HEK293 (cell line): ENCODE measurements at regions not wholly inside any gene's neighbourhood (a gene's known extent, or its start where the extent isn't known, plus 50 kb on each side); places are given as distances from the start of the nearest gene placed in this dataset.

Experiments used
- CTCF ChIA-PET: fragments of 350-600 bp; formaldehyde crosslinking; extraction: SDS; loops from one replicate; lab custom pipeline; 2021; ENCODE audit warnings: antibody characterized with exemption; lab: Yijun Ruan, JAX
- POLR2A ChIA-PET: fragments of 300-600 bp; formaldehyde crosslinking; extraction: SDS; loops from one replicate; lab custom pipeline; 2020; ENCODE audit warnings: antibody characterized with exemption, inconsistent platforms; lab: Yijun Ruan, JAX
- H3K27ac ChIP-seq: fragments of 200-500 bp; sonication (Bioruptor generic); 2 replicates; pipeline ENCODE4 v1.5.1; 2014; ENCODE audit warnings: low read depth, low read length, control low read depth, inconsistent platforms; ENCODE audit errors: extremely low read depth
- H3K36me3 ChIP-seq, 2 experiments: fragments of 200-500 bp in 1 of 2; sonication (Bioruptor generic) in 1 of 2; 1 replicate in 1 of 2; 2 replicates in 1 of 2; pipeline ENCODE4 v1.5.1; 2014 to 2017; ENCODE audit warnings: inconsistent platforms in 2 of 2, low read length in 2 of 2; ENCODE audit not compliant: control insufficient read depth in 2 of 2, insufficient read depth in 1 of 2
- H3K4me1 ChIP-seq: fragments of 200-500 bp; sonication (Bioruptor generic); 2 replicates; pipeline ENCODE4 v1.5.1; 2014; ENCODE audit warnings: mild to moderate bottlenecking, low read length, inconsistent platforms; ENCODE audit not compliant: control insufficient read depth, insufficient read depth
- H3K4me3 ChIP-seq: 2 replicates; pipeline ENCODE4 v1.5.1; 2011; ENCODE audit warnings: low read depth, mild to moderate bottlenecking, control low read depth, low read length, moderate library complexity
- H3K9me3 ChIP-seq: fragments of 200-500 bp; sonication (Bioruptor generic); 2 replicates; pipeline ENCODE4 v1.5.1; 2014; ENCODE audit warnings: low read depth, low read length, inconsistent platforms; ENCODE audit not compliant: control insufficient read depth, insufficient read depth
- ATF2 ChIP-seq: fragments of 450-650 bp; formaldehyde crosslinking; IDR thresholded peaks from 2 replicates; pipeline ENCODE4 v1.5.1; 2016; ENCODE audit warnings: missing biosample characterization, missing genetic modification characterization, low read depth
- EGR2 ChIP-seq: fragments of 450-650 bp; formaldehyde crosslinking; IDR thresholded peaks from 2 replicates; pipeline ENCODE4 v1.5.1; 2016; ENCODE audit warnings: low read depth, missing biosample characterization, missing genetic modification characterization
- KLF10 ChIP-seq: fragments of 450-650 bp; IDR thresholded peaks from 2 replicates; pipeline ENCODE4 v1.5.1; 2018; ENCODE audit warnings: missing biosample characterization, mild to moderate bottlenecking, missing genetic modification characterization
- REPIN1 ChIP-seq: fragments of 450-650 bp; formaldehyde crosslinking; IDR thresholded peaks from 2 replicates; pipeline ENCODE4 v1.5.1; 2017; ENCODE audit warnings: missing biosample characterization, missing genetic modification characterization, low read depth
- SCRT2 ChIP-seq: fragments of 450-650 bp; formaldehyde crosslinking; IDR thresholded peaks from 2 replicates; pipeline ENCODE4 v1.5.1; 2016; ENCODE audit warnings: missing biosample characterization, missing genetic modification characterization
- SP2 ChIP-seq: fragments of 450-650 bp; formaldehyde crosslinking; IDR thresholded peaks from 2 replicates; pipeline ENCODE4 v1.5.1; 2016; ENCODE audit warnings: missing biosample characterization, missing genetic modification characterization
- TCF7L2 ChIP-seq: IDR thresholded peaks from 2 replicates; pipeline ENCODE4 v1.6.1; 2011; ENCODE audit warnings: low read depth, mild to moderate bottlenecking, inconsistent platforms, low read length, moderate library complexity, borderline replicate concordance
- ZNF24 ChIP-seq: fragments of 450-650 bp; formaldehyde crosslinking; IDR thresholded peaks from 2 replicates; pipeline ENCODE4 v1.5.1; 2016; ENCODE audit warnings: missing biosample characterization, missing genetic modification characterization
- ZNF274 ChIP-seq, 2 experiments: fragments of 200-500 bp in 1 of 2; fragments of 450-650 bp in 1 of 2; sonication (Bioruptor generic) in 1 of 2; formaldehyde crosslinking in 1 of 2; IDR thresholded peaks; 2 replicates each; pipeline versions ENCODE4 v1.5.1 to v1.6.1; 2014 to 2016; ENCODE audit warnings: borderline replicate concordance in 1 of 2, inconsistent platforms in 1 of 2, low read length in 1 of 2, missing biosample characterization in 1 of 2, missing genetic modification characterization in 1 of 2
- ZNF37A ChIP-seq: fragments of 450-650 bp; IDR thresholded peaks from 2 replicates; pipeline ENCODE4 v1.5.1; 2018; ENCODE audit warnings: missing biosample characterization, missing genetic modification characterization
- ZNF416 ChIP-seq: fragments of 450-650 bp; formaldehyde crosslinking; IDR thresholded peaks from 2 replicates; pipeline ENCODE4 v1.5.1; 2016; ENCODE audit warnings: missing biosample characterization, missing genetic modification characterization
- ZNF449 ChIP-seq: fragments of 450-650 bp; formaldehyde crosslinking; IDR thresholded peaks from 2 replicates; pipeline ENCODE4 v1.5.1; 2017; ENCODE audit warnings: missing biosample characterization, mild to moderate bottlenecking, missing genetic modification characterization, moderate library complexity
- ZNF548 ChIP-seq: fragments of 450-650 bp; formaldehyde crosslinking; IDR thresholded peaks from 2 replicates; pipeline ENCODE4 v1.5.1; 2016; ENCODE audit warnings: missing biosample characterization, missing genetic modification characterization
- ZNF639 ChIP-seq: fragments of 450-650 bp; formaldehyde crosslinking; IDR thresholded peaks from 2 replicates; pipeline ENCODE4 v1.5.1; 2016; ENCODE audit warnings: missing biosample characterization, missing genetic modification characterization
- ZNF660 ChIP-seq: fragments of 450-650 bp; IDR thresholded peaks from 2 replicates; pipeline ENCODE4 v1.5.1; 2018; ENCODE audit warnings: missing biosample characterization, mild to moderate bottlenecking, missing genetic modification characterization
- ZNF707 ChIP-seq: fragments of 450-650 bp; formaldehyde crosslinking; IDR thresholded peaks from 2 replicates; pipeline ENCODE4 v1.5.1; 2016; ENCODE audit warnings: missing biosample characterization, missing genetic modification characterization
- ZNF777 ChIP-seq: fragments of 450-650 bp; formaldehyde crosslinking; IDR thresholded peaks from 2 replicates; pipeline ENCODE4 v1.5.1; 2017; ENCODE audit warnings: missing biosample characterization, missing genetic modification characterization, borderline replicate concordance
- ZSCAN5A ChIP-seq: fragments of 450-650 bp; formaldehyde crosslinking; IDR thresholded peaks from 2 replicates; pipeline ENCODE4 v1.5.1; 2016; ENCODE audit warnings: missing biosample characterization, missing genetic modification characterization
- TF ChIP-seq, protein P1 (sequence below): fragments of 450-650 bp; IDR thresholded peaks from 2 replicates; pipeline ENCODE4 v1.5.1; 2018; ENCODE audit warnings: missing biosample characterization, missing genetic modification characterization
- TF ChIP-seq, protein P2 (sequence below): fragments of 450-650 bp; formaldehyde crosslinking; IDR thresholded peaks from 2 replicates; pipeline ENCODE4 v1.5.1; 2016; ENCODE audit warnings: missing biosample characterization, missing genetic modification characterization
- TF ChIP-seq, protein P3 (sequence below): fragments of 450-650 bp; formaldehyde crosslinking; IDR thresholded peaks from 2 replicates; pipeline ENCODE4 v1.5.1; 2016; ENCODE audit warnings: missing biosample characterization, missing genetic modification characterization

DNA sequence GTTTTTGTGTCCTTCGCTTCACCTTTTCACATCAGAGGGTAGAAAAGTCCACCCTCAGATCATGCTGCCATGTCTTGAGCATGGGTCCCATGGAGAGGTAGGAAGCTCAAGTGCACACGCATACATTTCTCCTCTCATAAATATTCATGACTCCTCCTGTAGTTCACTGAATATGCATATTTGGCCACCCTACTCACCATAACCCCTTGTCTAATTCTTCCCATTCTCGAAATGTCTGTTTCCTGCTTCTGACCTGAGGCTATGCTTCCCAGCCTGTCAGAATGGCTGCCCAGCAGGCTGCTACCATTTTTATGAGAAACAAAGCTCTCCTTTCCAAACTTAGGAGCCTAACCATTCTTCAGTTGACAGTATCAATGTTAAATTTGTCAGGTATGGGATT, 86.5 kb downstream of the ADRA2C start (continued):
- TF ChIP-seq ZSCAN5A (no peak), ZNF416 (tag by site-specific recombination) (no peak)

DNA sequence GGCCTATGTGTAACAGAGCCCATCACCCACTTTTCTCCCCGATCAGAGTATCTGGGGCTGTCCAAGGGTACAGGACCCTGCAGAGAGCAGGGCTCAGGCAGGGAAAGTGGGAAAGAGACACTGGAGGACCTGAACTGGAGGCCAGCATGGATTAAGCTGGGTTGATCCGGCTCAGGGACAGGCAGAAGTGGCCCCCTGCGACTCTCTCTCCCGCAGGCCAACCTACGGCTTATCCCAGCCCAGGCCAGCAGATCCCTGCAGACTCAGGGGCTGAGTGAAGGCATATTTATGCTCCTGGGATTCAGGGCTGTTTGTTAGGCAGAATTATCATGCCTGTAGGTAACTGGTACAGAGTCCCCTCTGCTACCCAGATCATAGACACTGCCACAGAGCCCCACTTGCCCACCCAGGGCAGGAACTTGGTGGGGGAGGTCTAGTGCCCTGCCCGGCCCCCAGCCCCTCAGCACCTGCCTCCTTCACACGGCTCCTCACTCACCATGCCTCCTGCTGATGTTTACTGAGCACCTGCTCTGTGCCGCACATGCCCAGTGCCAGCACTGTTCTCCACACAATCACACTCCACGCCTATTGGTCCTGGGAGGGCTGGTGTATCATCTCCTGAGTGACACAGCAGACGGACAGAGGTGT, 87.3 kb downstream of the ADRA2C start:
- H3K36me3 ChIP-seq: no peaks in the 10 kb centered on the region
- POLR2A ChIA-PET: no interaction called here
- TF ChIP-seq ZNF37A (tag by site-specific recombination): no peak
- TF ChIP-seq, protein P1, sequence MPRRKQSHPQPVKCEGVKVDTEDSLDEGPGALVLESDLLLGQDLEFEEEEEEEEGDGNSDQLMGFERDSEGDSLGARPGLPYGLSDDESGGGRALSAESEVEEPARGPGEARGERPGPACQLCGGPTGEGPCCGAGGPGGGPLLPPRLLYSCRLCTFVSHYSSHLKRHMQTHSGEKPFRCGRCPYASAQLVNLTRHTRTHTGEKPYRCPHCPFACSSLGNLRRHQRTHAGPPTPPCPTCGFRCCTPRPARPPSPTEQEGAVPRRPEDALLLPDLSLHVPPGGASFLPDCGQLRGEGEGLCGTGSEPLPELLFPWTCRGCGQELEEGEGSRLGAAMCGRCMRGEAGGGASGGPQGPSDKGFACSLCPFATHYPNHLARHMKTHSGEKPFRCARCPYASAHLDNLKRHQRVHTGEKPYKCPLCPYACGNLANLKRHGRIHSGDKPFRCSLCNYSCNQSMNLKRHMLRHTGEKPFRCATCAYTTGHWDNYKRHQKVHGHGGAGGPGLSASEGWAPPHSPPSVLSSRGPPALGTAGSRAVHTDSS: no peak
- TF ChIP-seq SP2 (tag by site-specific recombination): no peak
- no peak for TF ChIP-seq ZNF639 (tag by site-specific recombination)
- no peak for TF ChIP-seq REPIN1 (tag by site-specific recombination)
- no peak for TF ChIP-seq SCRT2
- TF ChIP-seq ATF2 (tag by site-specific recombination): no peak
- no peak for TF ChIP-seq ZNF660 (tag by site-specific recombination)
- CTCF ChIA-PET: no interaction called here
- H3K9me3 ChIP-seq: no peaks in the 10 kb centered on the region
- no peak overlapping the region for H3K27ac ChIP-seq
- no peaks in the 10 kb centered on the region for H3K4me1 ChIP-seq
- H3K4me3 ChIP-seq: no peak overlapping the region

- no peak for TF ChIP-seq ZNF24
- no peak for TF ChIP-seq TCF7L2
- no peak for TF ChIP-seq EGR2 (tag by site-specific recombination)
- TF ChIP-seq ZNF274 (IDR thresholded peaks at IDR 0.05; ENCODE audit: low read length): no peak
- TF ChIP-seq ZNF274 (tag by site-specific recombination; IDR thresholded peaks at IDR 0.05; ENCODE audit: borderline replicate concordance): no peak
- TF ChIP-seq, protein P2, sequence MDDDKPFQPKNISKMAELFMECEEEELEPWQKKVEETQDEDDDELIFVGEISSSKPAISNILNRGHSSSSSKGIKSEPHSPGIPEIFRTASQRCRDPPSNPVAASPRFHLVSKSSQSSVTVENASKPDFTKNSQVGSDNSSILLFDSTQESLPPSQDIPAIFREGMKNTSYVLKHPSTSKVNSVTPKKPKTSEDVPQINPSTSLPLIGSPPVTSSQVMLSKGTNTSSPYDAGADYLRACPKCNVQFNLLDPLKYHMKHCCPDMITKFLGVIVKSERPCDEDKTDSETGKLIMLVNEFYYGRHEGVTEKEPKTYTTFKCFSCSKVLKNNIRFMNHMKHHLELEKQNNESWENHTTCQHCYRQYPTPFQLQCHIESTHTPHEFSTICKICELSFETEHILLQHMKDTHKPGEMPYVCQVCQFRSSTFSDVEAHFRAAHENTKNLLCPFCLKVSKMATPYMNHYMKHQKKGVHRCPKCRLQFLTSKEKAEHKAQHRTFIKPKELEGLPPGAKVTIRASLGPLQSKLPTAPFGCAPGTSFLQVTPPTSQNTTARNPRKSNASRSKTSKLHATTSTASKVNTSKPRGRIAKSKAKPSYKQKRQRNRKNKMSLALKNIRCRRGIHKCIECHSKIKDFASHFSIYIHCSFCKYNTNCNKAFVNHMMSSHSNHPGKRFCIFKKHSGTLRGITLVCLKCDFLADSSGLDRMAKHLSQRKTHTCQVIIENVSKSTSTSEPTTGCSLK (tag by site-specific recombination): no peak
- TF ChIP-seq KLF10: no peak
- no peak for TF ChIP-seq ZNF777
- no peak for TF ChIP-seq ZNF707 (tag by site-specific recombination)
- no peak for TF ChIP-seq ZNF548 (tag by site-specific recombination)
- TF ChIP-seq, protein P3, sequence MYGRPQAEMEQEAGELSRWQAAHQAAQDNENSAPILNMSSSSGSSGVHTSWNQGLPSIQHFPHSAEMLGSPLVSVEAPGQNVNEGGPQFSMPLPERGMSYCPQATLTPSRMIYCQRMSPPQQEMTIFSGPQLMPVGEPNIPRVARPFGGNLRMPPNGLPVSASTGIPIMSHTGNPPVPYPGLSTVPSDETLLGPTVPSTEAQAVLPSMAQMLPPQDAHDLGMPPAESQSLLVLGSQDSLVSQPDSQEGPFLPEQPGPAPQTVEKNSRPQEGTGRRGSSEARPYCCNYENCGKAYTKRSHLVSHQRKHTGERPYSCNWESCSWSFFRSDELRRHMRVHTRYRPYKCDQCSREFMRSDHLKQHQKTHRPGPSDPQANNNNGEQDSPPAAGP (tag by site-specific recombination): no peak
- TF ChIP-seq ZNF449: no peak
- Histone ChIP-seq H3K9me3 (no peaks in the 10 kb centered on the region), H3K4me3 (no peak overlapping the region), H3K4me1 (no peaks in the 10 kb centered on the region), H3K36me3 (no peaks in the 10 kb centered on the region), H3K27ac (no peak overlapping the region)
- ChIA-PET CTCF (no interaction called here), POLR2A (no interaction called here)
Measured at GRCh38 chr4:3854661-3855060, 88.5 kb downstream of the ADRA2C start.
